BE2C (cell line): ENCODE measurements at regions not wholly inside any gene's neighbourhood (a gene's known extent, or its start where the extent isn't known, plus 50 kb on each side); places are given as distances from the start of the nearest gene placed in this dataset.
A peak's percentile ranks its signal among the peaks of the same experiment; 100 is the strongest.
"Not testable (repeated sequence)": the region's sequence is repeated elsewhere in the genome, so short reads cannot be mapped to it uniquely, and the experiment has no call there.

ENCODE experiments used
- DNase-seq: peaks from one replicate; pipeline ENCODE4 v3.0.0-alpha.2; 2020
- H3K27me3 ChIP-seq: fragments of 250-450 bp; sonication (Bioruptor Pico); 2 replicates; pipeline ENCODE4 v1.5.1; 2020; ENCODE audit warnings: mild to moderate bottlenecking
- H3K36me3 ChIP-seq: fragments of 250-450 bp; sonication (Bioruptor Pico); 2 replicates; pipeline ENCODE4 v1.5.1; 2020; ENCODE audit warnings: mild to moderate bottlenecking
- H3K4me1 ChIP-seq: fragments of 250-450 bp; sonication (Bioruptor Pico); 2 replicates; pipeline ENCODE4 v1.5.1; 2020
- H3K4me3 ChIP-seq: 2 replicates; pipeline ENCODE4 v1.5.1; 2011; ENCODE audit warnings: low read depth, low read length
- H3K9me3 ChIP-seq: fragments of 250-450 bp; sonication (Bioruptor Pico); 2 replicates; pipeline ENCODE4 v1.5.1; 2020
- TF ChIP-seq, protein P1 (sequence below): IDR thresholded peaks from 2 replicates; pipeline ENCODE4 v1.5.1; 2012; ENCODE audit warnings: mild to moderate bottlenecking, low read depth, low read length

DNA sequence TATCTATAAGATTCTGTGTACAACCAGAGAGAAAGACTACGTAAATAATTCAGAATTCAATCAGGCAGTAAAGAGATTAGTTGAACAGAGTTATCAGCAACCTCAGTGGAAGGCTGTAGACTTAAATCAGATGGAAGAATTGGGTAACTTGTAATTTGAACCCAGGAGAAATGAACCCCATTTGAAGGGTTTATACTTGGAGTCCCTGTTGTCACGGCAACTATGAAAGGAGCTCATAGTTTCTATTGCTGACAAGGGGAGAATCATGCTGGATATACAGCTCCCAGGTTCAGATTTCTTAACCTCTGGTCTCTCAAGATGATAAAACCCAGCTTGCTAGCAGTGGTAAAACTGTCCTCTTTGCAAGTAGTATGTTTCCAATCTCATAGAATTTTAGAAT is 54.4 kb upstream of the BMP4 start:
- H3K4me1 ChIP-seq = no peaks in the 10 kb centered on the region
- TF ChIP-seq, protein P1, sequence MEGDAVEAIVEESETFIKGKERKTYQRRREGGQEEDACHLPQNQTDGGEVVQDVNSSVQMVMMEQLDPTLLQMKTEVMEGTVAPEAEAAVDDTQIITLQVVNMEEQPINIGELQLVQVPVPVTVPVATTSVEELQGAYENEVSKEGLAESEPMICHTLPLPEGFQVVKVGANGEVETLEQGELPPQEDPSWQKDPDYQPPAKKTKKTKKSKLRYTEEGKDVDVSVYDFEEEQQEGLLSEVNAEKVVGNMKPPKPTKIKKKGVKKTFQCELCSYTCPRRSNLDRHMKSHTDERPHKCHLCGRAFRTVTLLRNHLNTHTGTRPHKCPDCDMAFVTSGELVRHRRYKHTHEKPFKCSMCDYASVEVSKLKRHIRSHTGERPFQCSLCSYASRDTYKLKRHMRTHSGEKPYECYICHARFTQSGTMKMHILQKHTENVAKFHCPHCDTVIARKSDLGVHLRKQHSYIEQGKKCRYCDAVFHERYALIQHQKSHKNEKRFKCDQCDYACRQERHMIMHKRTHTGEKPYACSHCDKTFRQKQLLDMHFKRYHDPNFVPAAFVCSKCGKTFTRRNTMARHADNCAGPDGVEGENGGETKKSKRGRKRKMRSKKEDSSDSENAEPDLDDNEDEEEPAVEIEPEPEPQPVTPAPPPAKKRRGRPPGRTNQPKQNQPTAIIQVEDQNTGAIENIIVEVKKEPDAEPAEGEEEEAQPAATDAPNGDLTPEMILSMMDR = no peak
- peaks cover 7% of the 10 kb centered on the region; the same call in 1 of the 2 replicates for H3K27me3 ChIP-seq
- H3K36me3 ChIP-seq = no peaks in the 10 kb centered on the region
- no peak overlapping the region for H3K4me3 ChIP-seq
- no peaks in the 10 kb centered on the region for H3K9me3 ChIP-seq
- no peak for DNase-seq

DNA sequence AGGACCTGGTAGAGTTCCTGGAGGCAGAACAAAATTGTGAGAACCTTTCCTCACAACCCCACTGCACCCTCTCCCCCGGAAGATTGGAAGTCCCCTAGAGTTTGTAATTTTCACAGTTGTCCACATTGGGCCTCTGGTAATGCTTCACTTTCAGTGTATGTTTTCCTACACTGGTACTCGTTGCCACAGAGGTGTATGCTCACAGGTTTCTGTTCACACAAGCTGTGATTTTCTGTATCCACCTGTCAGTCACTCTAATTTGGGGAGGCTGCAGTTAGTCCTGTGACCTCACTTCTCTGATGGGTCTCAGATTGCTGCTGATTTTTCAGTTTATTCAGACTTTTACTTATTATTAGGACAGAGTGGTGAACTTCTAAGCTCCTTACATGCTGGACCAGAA is 66.4 kb upstream of the BMP4 start:
- no peak for DNase-seq
- TF ChIP-seq, protein P1 = no peak
- Histone ChIP-seq H3K9me3 (no peaks in the 10 kb centered on the region), H3K4me1 (no peaks in the 10 kb centered on the region), H3K4me3 (no peak overlapping the region), H3K27me3 (no peaks in the 10 kb centered on the region), H3K36me3 (no peaks in the 10 kb centered on the region)

DNA sequence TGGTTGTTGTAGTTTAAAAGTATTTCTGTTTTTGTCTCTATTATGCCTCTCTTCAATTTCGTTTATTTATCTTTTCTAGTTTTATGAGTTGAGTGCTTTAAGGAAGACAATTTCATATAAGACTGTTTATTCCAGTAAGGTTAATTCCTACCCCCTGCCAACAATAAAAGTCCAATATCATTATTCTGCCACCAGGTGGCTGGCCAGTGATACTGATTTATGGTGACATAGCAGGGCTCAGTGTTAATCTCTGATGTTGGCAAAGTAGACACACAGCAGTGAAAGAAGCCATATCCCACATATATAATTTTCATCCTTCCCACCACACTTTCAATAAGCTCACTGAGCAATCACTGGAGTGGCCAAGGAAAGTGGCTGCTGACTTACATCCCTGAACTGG is 69.0 kb upstream of the BMP4 start:
- peak; percentile 20 for DNase-seq
- Histone ChIP-seq H3K36me3 (no peaks in the 10 kb centered on the region), H3K4me1 (no peaks in the 10 kb centered on the region), H3K27me3 (no peaks in the 10 kb centered on the region), H3K4me3 (no peak overlapping the region), H3K9me3 (no peaks in the 10 kb centered on the region)
- TF ChIP-seq, protein P1 = peak; percentile 57

DNA sequence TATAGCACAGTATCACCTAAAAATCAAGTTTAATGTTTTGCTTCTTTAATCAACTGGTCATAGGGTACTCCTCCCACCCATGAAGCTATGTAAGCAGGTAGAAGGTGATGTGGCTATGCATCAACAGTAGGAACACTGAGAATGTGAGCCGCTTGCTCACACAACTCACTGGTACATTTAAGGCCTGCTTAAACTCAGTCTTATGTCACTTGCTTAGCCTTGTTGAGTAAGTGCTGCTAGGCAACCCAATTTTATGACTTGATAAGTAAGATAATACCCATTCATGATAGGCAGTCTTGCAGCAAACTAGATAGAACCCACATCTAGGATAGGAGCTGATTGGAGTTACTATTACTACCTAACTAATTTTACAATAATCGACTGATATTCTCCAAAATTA is 70.0 kb upstream of the BMP4 start:
- no peak overlapping the region for H3K4me3 ChIP-seq
- TF ChIP-seq, protein P1 = no peak

DNA sequence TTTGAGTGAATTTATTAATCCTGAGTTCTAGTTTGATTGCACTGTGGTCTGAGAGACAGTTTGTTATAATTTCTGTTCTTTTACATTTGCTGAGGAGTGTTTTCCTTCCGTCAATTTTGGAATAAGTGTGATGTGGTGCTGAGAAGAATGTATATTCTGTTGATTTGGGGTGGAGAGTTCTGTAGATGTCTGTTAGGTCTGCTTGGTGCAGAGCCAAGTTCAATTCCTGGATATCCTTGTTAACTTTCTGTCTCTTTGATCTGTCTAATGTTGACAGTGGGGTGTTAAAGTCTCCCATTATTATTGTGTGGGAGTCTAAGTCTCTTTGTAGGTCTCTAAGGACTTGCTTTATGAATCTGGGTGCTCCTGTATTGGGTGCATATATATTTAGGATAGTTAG is 74.4 kb upstream of the BMP4 start:
- H3K36me3 ChIP-seq, H3K4me1 ChIP-seq, H3K9me3 ChIP-seq, DNase-seq, H3K4me3 ChIP-seq, H3K27me3 ChIP-seq: not testable (repeated sequence)

More for the DNA sequence above, 70.0 kb upstream of the BMP4 start:
- DNase-seq = no peak
- no peaks in the 10 kb centered on the region for H3K9me3 ChIP-seq
- H3K36me3 ChIP-seq = no peaks in the 10 kb centered on the region
- no peaks in the 10 kb centered on the region for H3K4me1 ChIP-seq
- no peaks in the 10 kb centered on the region for H3K27me3 ChIP-seq

DNA sequence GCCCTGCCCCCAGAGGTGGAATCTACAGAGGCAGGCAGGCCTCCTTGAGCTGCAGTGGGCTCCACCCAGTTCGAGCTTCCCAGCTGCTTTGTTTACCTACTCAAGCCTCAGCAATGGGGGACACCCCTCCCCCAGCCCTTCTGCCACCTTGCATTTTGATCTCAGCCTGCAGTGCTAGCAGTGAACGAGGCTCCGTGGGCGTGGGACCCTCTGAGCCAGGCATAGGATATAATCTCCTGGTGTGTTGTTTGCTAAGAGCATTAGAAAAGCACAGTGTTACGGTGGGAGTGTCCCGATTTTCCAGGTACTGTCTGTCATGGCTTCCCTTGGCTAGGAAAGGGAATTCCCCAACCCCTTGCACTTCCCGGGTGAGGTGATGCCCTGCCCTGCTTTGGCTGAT is 76.7 kb upstream of the BMP4 start:
- H3K4me3 ChIP-seq, H3K36me3 ChIP-seq, H3K27me3 ChIP-seq, H3K9me3 ChIP-seq, DNase-seq, H3K4me1 ChIP-seq: not testable (repeated sequence)

DNA sequence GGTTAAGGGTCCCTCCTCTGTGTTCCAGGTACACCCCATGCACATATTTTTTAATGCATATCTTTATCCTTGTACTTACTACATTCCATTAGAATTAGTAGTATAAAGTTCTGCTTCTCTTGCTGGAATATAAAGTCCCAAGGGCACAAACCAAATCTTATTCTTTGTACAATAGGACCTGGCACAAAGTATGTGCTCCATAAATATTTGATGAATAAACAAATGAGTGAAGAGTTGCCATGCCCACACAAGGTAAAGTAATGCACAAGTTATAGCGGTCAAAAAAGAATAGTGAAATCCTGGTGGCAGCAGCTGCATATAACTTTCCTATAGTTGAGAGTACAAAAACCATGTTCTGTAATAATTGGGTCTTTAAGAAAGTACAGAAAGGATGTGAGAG is 82.1 kb upstream of the BMP4 start:
- DNase-seq = no peak
- TF ChIP-seq, protein P1 = no peak
- Histone ChIP-seq H3K4me3 (no peak overlapping the region), H3K4me1 (no peaks in the 10 kb centered on the region), H3K36me3 (no peaks in the 10 kb centered on the region), H3K27me3 (0 out of 2 replicates have a peak, but pooled peaks cover under 1% of the 10 kb centered on the region), H3K9me3 (no peaks in the 10 kb centered on the region)
